Neural cell (in vitro differentiated cells): ENCODE measurements at regions not wholly inside any gene's neighbourhood (a gene's known extent, or its start where the extent isn't known, plus 50 kb on each side); places are given as distances from the start of the nearest gene placed in this dataset.

Experiments used
- EP300 ChIP-seq: fragments of 450-650 bp; conservative IDR thresholded peaks from 2 replicates; pipeline ENCODE4 v1.6.1; 2014; ENCODE audit warnings: antibody characterized with exemption, mild to moderate bottlenecking, moderate library complexity; ENCODE audit not compliant: poor library complexity, severe bottlenecking
- EZH2 ChIP-seq: fragments of 200-600, 300-800 bp; shearing (Covaris generic), sonication (generic); IDR thresholded peaks from 2 replicates; pipeline ENCODE4 v1.6.1; 2014; ENCODE audit warnings: antibody characterized with exemption, low read length, borderline replicate concordance, mild to moderate bottlenecking; ENCODE audit not compliant: insufficient read depth, poor library complexity, severe bottlenecking
- MXI1 ChIP-seq: fragments of 450-650 bp; conservative IDR thresholded peaks from 2 replicates; pipeline ENCODE4 v1.6.1; 2014; ENCODE audit warnings: antibody characterized with exemption, mild to moderate bottlenecking; ENCODE audit not compliant: poor library complexity, severe bottlenecking
- POLR2AphosphoS5 ChIP-seq: IDR thresholded peaks from 2 replicates; pipeline ENCODE4 v1.6.1; 2012
- RAD21 ChIP-seq: fragments of 450-650 bp; conservative IDR thresholded peaks from 2 replicates; pipeline ENCODE4 v1.6.1; 2014; ENCODE audit warnings: antibody characterized with exemption, mild to moderate bottlenecking, moderate library complexity
- SMC3 ChIP-seq: fragments of 450-650 bp; conservative IDR thresholded peaks from 2 replicates; pipeline ENCODE4 v1.6.1; 2014; ENCODE audit warnings: antibody characterized with exemption, mild to moderate bottlenecking, moderate library complexity; ENCODE audit not compliant: poor library complexity
- TAF1 ChIP-seq: IDR thresholded peaks from 2 replicates; pipeline ENCODE4 v1.6.1; 2012; ENCODE audit warnings: low read depth
- TF ChIP-seq, protein P1 (sequence below): fragments of 450-650 bp; IDR thresholded peaks from 2 replicates; pipeline ENCODE4 v1.5.1; 2014; ENCODE audit warnings: antibody characterized with exemption, mild to moderate bottlenecking, moderate library complexity; ENCODE audit not compliant: poor library complexity, severe bottlenecking
- TF ChIP-seq, protein P2 (sequence below): IDR thresholded peaks from 2 replicates; pipeline ENCODE4 v1.6.1; 2012; ENCODE audit warnings: borderline replicate concordance

DNA sequence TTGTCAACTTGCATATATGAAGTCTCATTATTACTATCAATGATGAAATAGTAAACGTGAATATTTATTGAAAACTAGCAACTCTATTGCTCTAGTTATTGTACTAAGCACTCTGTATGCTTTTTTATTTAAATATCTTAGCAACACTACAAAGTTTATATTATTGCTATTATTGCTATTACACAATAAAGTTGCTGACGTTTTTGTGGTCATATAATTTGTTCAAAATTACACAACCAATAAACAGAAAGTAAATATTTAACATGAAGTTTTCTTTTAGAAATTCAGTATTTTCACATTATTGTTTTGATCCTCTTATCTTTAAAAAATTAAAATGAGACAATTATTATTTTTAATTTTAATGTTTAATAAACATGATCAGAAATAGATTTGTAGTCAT is 1521.1 kb upstream of the PCDH7 start:
- TF ChIP-seq, protein P1, sequence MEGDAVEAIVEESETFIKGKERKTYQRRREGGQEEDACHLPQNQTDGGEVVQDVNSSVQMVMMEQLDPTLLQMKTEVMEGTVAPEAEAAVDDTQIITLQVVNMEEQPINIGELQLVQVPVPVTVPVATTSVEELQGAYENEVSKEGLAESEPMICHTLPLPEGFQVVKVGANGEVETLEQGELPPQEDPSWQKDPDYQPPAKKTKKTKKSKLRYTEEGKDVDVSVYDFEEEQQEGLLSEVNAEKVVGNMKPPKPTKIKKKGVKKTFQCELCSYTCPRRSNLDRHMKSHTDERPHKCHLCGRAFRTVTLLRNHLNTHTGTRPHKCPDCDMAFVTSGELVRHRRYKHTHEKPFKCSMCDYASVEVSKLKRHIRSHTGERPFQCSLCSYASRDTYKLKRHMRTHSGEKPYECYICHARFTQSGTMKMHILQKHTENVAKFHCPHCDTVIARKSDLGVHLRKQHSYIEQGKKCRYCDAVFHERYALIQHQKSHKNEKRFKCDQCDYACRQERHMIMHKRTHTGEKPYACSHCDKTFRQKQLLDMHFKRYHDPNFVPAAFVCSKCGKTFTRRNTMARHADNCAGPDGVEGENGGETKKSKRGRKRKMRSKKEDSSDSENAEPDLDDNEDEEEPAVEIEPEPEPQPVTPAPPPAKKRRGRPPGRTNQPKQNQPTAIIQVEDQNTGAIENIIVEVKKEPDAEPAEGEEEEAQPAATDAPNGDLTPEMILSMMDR = no peak
- TF ChIP-seq EZH2 = no peak
- TF ChIP-seq, protein P2, sequence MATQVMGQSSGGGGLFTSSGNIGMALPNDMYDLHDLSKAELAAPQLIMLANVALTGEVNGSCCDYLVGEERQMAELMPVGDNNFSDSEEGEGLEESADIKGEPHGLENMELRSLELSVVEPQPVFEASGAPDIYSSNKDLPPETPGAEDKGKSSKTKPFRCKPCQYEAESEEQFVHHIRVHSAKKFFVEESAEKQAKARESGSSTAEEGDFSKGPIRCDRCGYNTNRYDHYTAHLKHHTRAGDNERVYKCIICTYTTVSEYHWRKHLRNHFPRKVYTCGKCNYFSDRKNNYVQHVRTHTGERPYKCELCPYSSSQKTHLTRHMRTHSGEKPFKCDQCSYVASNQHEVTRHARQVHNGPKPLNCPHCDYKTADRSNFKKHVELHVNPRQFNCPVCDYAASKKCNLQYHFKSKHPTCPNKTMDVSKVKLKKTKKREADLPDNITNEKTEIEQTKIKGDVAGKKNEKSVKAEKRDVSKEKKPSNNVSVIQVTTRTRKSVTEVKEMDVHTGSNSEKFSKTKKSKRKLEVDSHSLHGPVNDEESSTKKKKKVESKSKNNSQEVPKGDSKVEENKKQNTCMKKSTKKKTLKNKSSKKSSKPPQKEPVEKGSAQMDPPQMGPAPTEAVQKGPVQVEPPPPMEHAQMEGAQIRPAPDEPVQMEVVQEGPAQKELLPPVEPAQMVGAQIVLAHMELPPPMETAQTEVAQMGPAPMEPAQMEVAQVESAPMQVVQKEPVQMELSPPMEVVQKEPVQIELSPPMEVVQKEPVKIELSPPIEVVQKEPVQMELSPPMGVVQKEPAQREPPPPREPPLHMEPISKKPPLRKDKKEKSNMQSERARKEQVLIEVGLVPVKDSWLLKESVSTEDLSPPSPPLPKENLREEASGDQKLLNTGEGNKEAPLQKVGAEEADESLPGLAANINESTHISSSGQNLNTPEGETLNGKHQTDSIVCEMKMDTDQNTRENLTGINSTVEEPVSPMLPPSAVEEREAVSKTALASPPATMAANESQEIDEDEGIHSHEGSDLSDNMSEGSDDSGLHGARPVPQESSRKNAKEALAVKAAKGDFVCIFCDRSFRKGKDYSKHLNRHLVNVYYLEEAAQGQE = no peak
- TF ChIP-seq POLR2AphosphoS5 = no peak
- TF ChIP-seq EP300 = no peak
- no peak for TF ChIP-seq SMC3
- no peak for TF ChIP-seq RAD21
- no peak for TF ChIP-seq TAF1
- no peak for TF ChIP-seq MXI1
